Heart left ventricle (tissue), 13 donors: ENCODE measurements at regions not wholly inside any gene's neighbourhood (a gene's known extent, or its start where the extent isn't known, plus 50 kb on each side); places are given as distances from the start of the nearest gene placed in this dataset.

Source experiments
- POLR2A ChIP-seq, 2 donors: fragments of 450-650 bp; IDR thresholded peaks; one replicate each; pipeline ENCODE4 v1.6.1; 2017; ENCODE audit warnings: antibody characterized with exemption in 2 of 2, mild to moderate bottlenecking in 2 of 2, moderate library complexity in 2 of 2
- TF ChIP-seq, protein P1 (sequence below), 12 donors: fragments of 200-600 bp; sonication (generic) in 4 of 12; IDR thresholded peaks; one replicate each; pipeline versions ENCODE4 v1.5.0 to v1.8.0; 2018 to 2022; ENCODE audit warnings: antibody characterized with exemption in 12 of 12, mild to moderate bottlenecking in 5 of 12
- donor health status: ischemic (EF 13 %, LVEDD 7.1; RV severe dilation, severe dysfunction).
- donor health status: DM: no; HTN: yes; CAD: no.
- donor health status: DM: no; HTN: no; CAD: no.
- donor health status: ischemic (EF 25% LVEDD 6.9; RV normal size, moderate dysfunction).
- donor health status: ischemic (EF 25% LVEDD 5.7; RV mildly dilated, moderate dysfunction).
- donor health status: ischemic (EF 35%, LVEDD 5.7; RV mildly dilated, moderate dysfunction).
- donor health status: nonischemic (EF 11% LVEDD 7.7; RV severe dilation, severe dysfunction).
- donor health status: DM: yes; HTN: yes; CAD: no.
- donor health status: PGD.
- donor health status: ischemic (EF 29% LVEDD 5.4; RV normal size, mild dysfunction).
- donor health status: nonischemic (EF 23%, LVEDD 6.1; RV moderate dilation, normal function).

DNA sequence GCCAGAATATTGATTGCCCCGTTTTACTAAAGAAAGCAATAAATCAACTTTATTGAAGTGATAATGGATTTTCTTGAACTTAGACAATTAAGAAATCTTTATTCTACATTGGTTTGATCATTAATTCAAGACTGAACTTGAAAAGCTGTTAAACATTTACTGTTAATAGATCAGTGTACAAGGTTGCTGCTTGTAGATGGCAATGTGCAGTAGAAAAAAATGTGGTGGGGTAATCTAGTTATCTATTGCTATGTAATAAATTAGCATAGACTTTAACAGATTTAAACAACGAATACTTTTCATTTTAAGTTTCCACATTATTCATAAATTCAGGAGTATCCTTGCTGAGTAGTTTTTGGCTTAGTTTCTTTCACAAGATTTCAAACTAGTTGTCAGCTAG lies 612.5 kb downstream of the ACTRT1 start:
- TF ChIP-seq POLR2A (IDR thresholded peaks at IDR 0.05): no peak
- TF ChIP-seq, protein P1, sequence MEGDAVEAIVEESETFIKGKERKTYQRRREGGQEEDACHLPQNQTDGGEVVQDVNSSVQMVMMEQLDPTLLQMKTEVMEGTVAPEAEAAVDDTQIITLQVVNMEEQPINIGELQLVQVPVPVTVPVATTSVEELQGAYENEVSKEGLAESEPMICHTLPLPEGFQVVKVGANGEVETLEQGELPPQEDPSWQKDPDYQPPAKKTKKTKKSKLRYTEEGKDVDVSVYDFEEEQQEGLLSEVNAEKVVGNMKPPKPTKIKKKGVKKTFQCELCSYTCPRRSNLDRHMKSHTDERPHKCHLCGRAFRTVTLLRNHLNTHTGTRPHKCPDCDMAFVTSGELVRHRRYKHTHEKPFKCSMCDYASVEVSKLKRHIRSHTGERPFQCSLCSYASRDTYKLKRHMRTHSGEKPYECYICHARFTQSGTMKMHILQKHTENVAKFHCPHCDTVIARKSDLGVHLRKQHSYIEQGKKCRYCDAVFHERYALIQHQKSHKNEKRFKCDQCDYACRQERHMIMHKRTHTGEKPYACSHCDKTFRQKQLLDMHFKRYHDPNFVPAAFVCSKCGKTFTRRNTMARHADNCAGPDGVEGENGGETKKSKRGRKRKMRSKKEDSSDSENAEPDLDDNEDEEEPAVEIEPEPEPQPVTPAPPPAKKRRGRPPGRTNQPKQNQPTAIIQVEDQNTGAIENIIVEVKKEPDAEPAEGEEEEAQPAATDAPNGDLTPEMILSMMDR (IDR thresholded peaks at IDR 0.05): no peak
